KMS-11 (cell line): ENCODE measurements at regions not wholly inside any gene's neighbourhood (a gene's known extent, or its start where the extent isn't known, plus 50 kb on each side); places are given as distances from the start of the nearest gene placed in this dataset.
"Not testable (repeated sequence)": the region's sequence is repeated elsewhere in the genome, so short reads cannot be mapped to it uniquely, and the experiment has no call there.

Experiments
- H2AFZ ChIP-seq: fragments of 200-600 bp; sonication (generic); 2 replicates; pipeline ENCODE4 v1.6.1; 2016; ENCODE audit warnings: antibody characterized with exemption, mixed run types, low read depth
- H3K27ac ChIP-seq: fragments of 200-600 bp; sonication (generic); 2 replicates; pipeline ENCODE4 v1.6.1; 2016; ENCODE audit warnings: mild to moderate bottlenecking, mixed run types
- H3K27me3 ChIP-seq: fragments of 200-600 bp; sonication (generic); 2 replicates; pipeline ENCODE4 v1.6.1; 2017; ENCODE audit warnings: mild to moderate bottlenecking, low read depth, mixed run types, moderate library complexity; ENCODE audit not compliant: insufficient read depth
- H3K36me3 ChIP-seq: fragments of 200-600 bp; sonication (generic); 2 replicates; pipeline ENCODE4 v1.6.1; 2017; ENCODE audit warnings: mild to moderate bottlenecking, mixed run types; ENCODE audit not compliant: insufficient read depth
- H3K4me1 ChIP-seq: fragments of 200-600 bp; sonication (generic); 2 replicates; pipeline ENCODE4 v1.6.1; 2016; ENCODE audit warnings: mild to moderate bottlenecking, low read depth, mixed run types; ENCODE audit not compliant: poor library complexity, severe bottlenecking
- H3K4me2 ChIP-seq: fragments of 200-600 bp; sonication (generic); 2 replicates; pipeline ENCODE4 v1.7.0; 2016; ENCODE audit warnings: mild to moderate bottlenecking, mixed run types
- H3K4me3 ChIP-seq: fragments of 200-600 bp; sonication (generic); IDR thresholded peaks from 2 replicates; pipeline ENCODE4 v1.6.1; 2017; ENCODE audit warnings: low read depth, low read length, mixed read lengths; ENCODE audit not compliant: insufficient read depth
- H3K79me2 ChIP-seq: fragments of 200-600 bp; sonication (generic); 2 replicates; pipeline ENCODE4 v1.6.1; 2016; ENCODE audit warnings: low read depth, mixed run types; ENCODE audit not compliant: insufficient read depth
- H3K9ac ChIP-seq: fragments of 200-600 bp; sonication (generic); 2 replicates; pipeline ENCODE4 v1.6.1; 2016; ENCODE audit warnings: mild to moderate bottlenecking, mixed run types
- H4K20me1 ChIP-seq: fragments of 200-600 bp; sonication (generic); 2 replicates; pipeline ENCODE4 v1.6.1; 2016; ENCODE audit warnings: mild to moderate bottlenecking, mixed run types; ENCODE audit not compliant: insufficient read depth
- TF ChIP-seq, protein P1 (sequence below): fragments of 200-600 bp; sonication (generic); conservative IDR thresholded peaks from 2 replicates; pipeline ENCODE4 v1.6.1; 2017; ENCODE audit warnings: low read depth, mild to moderate bottlenecking, antibody characterized with exemption, low read length, moderate library complexity, mixed read lengths

GRCh38 chr12:84113666-84114065 is 798.9 kb downstream of the SLC6A15 start:
- Histone ChIP-seq H3K36me3 (no peaks in the 10 kb centered on the region), H4K20me1 (no peaks in the 10 kb centered on the region), H3K4me1 (no peaks in the 10 kb centered on the region), H3K27ac (no peak overlapping the region), H3K4me3 (no peak overlapping the region), H2AFZ (no peak overlapping the region), H3K4me2 (no peak overlapping the region), H3K9ac (no peak overlapping the region), H3K27me3 (no peaks in the 10 kb centered on the region), H3K79me2 (no peaks in the 10 kb centered on the region)
- TF ChIP-seq, protein P1, sequence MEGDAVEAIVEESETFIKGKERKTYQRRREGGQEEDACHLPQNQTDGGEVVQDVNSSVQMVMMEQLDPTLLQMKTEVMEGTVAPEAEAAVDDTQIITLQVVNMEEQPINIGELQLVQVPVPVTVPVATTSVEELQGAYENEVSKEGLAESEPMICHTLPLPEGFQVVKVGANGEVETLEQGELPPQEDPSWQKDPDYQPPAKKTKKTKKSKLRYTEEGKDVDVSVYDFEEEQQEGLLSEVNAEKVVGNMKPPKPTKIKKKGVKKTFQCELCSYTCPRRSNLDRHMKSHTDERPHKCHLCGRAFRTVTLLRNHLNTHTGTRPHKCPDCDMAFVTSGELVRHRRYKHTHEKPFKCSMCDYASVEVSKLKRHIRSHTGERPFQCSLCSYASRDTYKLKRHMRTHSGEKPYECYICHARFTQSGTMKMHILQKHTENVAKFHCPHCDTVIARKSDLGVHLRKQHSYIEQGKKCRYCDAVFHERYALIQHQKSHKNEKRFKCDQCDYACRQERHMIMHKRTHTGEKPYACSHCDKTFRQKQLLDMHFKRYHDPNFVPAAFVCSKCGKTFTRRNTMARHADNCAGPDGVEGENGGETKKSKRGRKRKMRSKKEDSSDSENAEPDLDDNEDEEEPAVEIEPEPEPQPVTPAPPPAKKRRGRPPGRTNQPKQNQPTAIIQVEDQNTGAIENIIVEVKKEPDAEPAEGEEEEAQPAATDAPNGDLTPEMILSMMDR = no peak

GRCh38 chr12:84103886-84104285 is 808.7 kb downstream of the SLC6A15 start:
- not testable (repeated sequence) for H3K4me3 ChIP-seq, H3K9ac ChIP-seq, H3K79me2 ChIP-seq, H3K27ac ChIP-seq, H3K27me3 ChIP-seq, H2AFZ ChIP-seq, H4K20me1 ChIP-seq, H3K4me1 ChIP-seq, H3K36me3 ChIP-seq, H3K4me2 ChIP-seq

DNA sequence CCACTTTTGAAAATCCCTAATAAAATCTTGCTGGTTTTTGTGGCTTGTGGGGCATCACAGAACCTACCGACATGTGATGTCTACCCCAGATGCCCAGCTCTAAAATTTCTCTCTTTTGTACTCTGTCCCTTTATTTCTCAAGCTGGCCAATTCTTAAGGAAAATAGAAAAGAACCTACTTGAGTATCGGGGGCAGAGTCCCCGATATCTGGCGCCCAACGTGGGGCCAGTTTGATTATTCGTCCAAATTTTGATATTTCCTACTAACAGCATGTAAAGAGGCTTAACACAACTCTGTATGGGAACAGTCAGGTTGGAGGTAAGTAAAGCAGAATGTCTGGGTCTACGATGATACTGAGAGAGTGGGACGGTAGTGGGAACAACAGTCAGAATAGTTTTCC is 810.6 kb downstream of the SLC6A15 start:
- H3K4me2 ChIP-seq, H3K9ac ChIP-seq, H3K27me3 ChIP-seq, H2AFZ ChIP-seq, H3K79me2 ChIP-seq, H3K4me1 ChIP-seq, H3K4me3 ChIP-seq, H3K36me3 ChIP-seq, H3K27ac ChIP-seq, H4K20me1 ChIP-seq: not testable (repeated sequence)

- H3K4me3 ChIP-seq, H3K9ac ChIP-seq, H3K27ac ChIP-seq, H3K36me3 ChIP-seq, H3K27me3 ChIP-seq, H4K20me1 ChIP-seq, H3K79me2 ChIP-seq, H3K4me1 ChIP-seq, H2AFZ ChIP-seq, H3K4me2 ChIP-seq: not testable (repeated sequence)
Observed at GRCh38 chr12:84099591-84099990, 813.0 kb downstream of the SLC6A15 start.

DNA sequence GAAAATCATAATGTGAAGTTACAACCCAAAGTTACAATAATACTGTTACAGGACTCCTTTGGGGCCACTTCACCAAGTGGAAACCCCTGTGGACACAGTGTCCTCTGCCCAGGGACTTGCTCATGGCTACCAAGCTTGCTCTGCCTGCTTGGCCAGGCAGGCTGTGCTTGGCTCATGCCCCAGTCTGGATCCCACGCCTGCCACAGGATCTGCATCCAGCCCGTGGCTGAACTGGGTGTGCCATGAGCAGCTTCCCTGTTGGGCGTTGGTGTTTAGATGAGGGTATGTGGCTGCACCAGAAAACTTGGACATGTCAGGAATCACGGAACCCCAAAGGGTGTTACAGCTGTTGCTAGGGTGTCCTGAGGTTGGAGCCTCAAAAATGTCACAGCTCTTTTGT is 820.9 kb downstream of the SLC6A15 start:
- no peak overlapping the region for H3K27ac ChIP-seq
- H3K79me2 ChIP-seq = no peaks in the 10 kb centered on the region
- H2AFZ ChIP-seq = no peak overlapping the region
- H3K4me3 ChIP-seq = no peak overlapping the region
- H3K4me2 ChIP-seq = no peak overlapping the region
- no peaks in the 10 kb centered on the region for H3K4me1 ChIP-seq
- no peak overlapping the region for H3K9ac ChIP-seq
- H3K36me3 ChIP-seq = no peaks in the 10 kb centered on the region
- H3K27me3 ChIP-seq = no peaks in the 10 kb centered on the region
- H4K20me1 ChIP-seq = no peaks in the 10 kb centered on the region
- TF ChIP-seq, protein P1 = no peak

- Histone ChIP-seq H3K79me2 (no peaks in the 10 kb centered on the region), H3K27ac (no peak overlapping the region), H3K27me3 (no peaks in the 10 kb centered on the region), H3K4me3 (no peak overlapping the region), H4K20me1 (no peaks in the 10 kb centered on the region), H2AFZ (no peak overlapping the region), H3K4me1 (no peaks in the 10 kb centered on the region), H3K36me3 (no peaks in the 10 kb centered on the region), H3K4me2 (no peak overlapping the region), H3K9ac (no peak overlapping the region)
- TF ChIP-seq, protein P1 = no peak
Observed at GRCh38 chr12:84089356-84089755, 823.2 kb downstream of the SLC6A15 start.
